ENCODE measurements at regions not wholly inside any gene's neighbourhood (a gene's known extent, or its start where the extent isn't known, plus 50 kb on each side); places are given as distances from the start of the nearest gene placed in this dataset.

DNA sequence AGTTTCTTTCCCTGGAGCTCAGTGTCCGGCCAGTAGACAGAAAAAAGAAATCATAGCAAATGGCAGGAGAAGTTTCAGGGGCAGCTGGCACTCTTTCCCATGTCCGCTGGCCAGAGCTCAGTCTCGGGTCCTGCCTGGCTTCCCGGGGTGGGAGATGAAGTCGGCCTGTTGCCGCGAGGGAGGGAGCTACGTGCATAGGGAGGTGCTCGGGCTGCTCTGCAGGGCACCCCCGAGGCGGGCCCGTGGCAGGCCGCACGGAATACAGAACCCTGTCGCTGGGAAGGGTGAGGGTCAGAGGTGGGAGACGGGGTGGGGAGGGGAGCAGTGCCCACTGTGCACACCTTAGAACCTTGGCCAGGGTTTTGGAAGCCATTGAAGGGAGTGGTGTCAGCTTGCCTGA is 78.3 kb upstream of the FOXF1 start:
- Histone ChIP-seq H3K4me1 (ENCODE audit: insufficient read depth, low read length) (no peaks in the 10 kb centered on the region), H3K36me3 (ENCODE audit: insufficient read depth, low read length) (no peaks in the 10 kb centered on the region), H3K9me3 (ENCODE audit: control insufficient read depth, insufficient read depth, low read length) (no peaks in the 10 kb centered on the region), H3K9ac (ENCODE audit: low read depth, low read length) (no peak overlapping the region)

DNA sequence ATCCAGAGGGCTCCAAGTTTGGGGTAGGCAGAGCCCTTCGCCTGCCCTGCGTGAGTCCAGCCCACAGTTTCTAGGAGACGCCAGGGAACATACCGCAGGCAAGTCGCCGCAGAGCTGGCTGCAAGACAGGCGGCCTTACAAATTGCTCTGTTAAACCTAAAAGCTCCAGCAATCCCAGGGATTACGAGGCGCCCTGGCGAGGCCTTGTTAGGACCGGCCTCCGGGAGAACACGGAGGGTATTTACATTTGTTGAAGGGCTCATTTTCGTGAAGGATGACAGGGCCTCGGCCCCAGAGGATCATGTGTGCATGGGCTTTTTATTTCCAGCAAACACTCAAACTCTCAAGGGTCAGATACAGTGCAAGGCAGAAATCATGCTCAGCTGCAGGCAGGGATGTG is 77.6 kb upstream of the FOXF1 start:
- H3K36me3 ChIP-seq (ENCODE audit: insufficient read depth, low read length), result no peaks in the 10 kb centered on the region
- no peaks in the 10 kb centered on the region for H3K9me3 ChIP-seq (ENCODE audit: control insufficient read depth, insufficient read depth, low read length)
- no peaks in the 10 kb centered on the region for H3K4me1 ChIP-seq (ENCODE audit: insufficient read depth, low read length)
- no peak overlapping the region for H3K9ac ChIP-seq (ENCODE audit: low read depth, low read length)

DNA sequence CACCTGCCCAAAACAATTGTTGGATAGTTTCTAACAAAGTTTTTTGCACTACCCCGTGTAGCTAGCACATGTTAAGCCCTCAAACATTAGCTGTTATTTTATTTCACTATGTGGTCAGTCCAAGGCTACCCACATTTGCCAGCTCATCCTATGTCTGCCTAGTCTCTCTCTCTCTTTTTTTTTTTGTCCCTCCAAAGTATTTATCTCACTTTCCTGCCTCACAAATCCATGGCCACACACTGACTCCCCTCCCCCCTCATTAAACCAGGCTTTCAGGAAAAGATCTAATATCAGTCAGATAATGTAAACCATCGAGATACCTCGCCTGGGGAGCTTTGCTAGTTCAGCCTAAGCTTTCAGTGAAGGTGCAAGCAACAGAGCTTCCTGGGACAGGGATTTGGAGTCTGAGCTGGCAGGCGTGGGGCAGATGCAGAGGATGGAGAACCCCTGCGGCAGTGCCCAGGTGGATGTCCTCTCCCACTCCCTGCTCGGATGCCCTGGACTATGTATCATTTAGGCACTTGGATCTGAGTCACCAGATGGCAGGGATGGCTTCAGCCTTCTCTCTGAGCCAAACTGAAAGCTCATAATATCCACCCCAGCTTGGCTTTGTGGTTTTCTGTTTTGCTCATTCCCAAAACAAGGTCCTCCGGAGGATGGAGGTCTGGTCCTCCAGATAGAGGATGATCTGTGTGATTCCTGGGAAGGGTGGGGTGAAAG is 73.7 kb upstream of the FOXF1 start:
- H3K9me3 ChIP-seq (ENCODE audit: control insufficient read depth, insufficient read depth, low read length), result no peaks in the 10 kb centered on the region

DNA sequence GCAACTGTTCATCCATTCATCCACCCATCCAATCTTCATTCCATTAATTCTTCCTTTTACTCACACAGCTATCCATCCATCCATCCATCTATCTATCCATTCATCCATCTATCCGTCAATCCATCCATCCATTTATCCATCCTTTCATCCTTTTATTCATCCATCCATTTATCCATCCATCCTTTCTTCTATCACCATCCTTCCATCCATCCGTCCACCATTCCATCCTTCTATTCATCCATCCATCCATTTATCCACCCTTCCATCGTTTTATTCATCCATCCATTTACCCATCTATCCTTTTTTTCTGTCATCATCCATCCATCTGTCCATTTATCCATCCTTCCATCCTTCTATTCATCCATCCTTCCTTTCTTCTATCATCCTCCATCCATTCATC is 73.0 kb upstream of the FOXF1 start:
- Histone ChIP-seq H3K9ac (ENCODE audit: low read depth, low read length) (no peak overlapping the region), H3K9me3 (ENCODE audit: control insufficient read depth, insufficient read depth, low read length) (no peaks in the 10 kb centered on the region), H3K4me1 (ENCODE audit: insufficient read depth, low read length) (no peaks in the 10 kb centered on the region), H3K36me3 (ENCODE audit: insufficient read depth, low read length) (no peaks in the 10 kb centered on the region)

More for the DNA sequence above, 73.7 kb upstream of the FOXF1 start:
- no peak overlapping the region for H3K9ac ChIP-seq (ENCODE audit: low read depth, low read length)
- no peaks in the 10 kb centered on the region for H3K4me1 ChIP-seq (ENCODE audit: insufficient read depth, low read length)
- no peaks in the 10 kb centered on the region for H3K36me3 ChIP-seq (ENCODE audit: insufficient read depth, low read length)

DNA sequence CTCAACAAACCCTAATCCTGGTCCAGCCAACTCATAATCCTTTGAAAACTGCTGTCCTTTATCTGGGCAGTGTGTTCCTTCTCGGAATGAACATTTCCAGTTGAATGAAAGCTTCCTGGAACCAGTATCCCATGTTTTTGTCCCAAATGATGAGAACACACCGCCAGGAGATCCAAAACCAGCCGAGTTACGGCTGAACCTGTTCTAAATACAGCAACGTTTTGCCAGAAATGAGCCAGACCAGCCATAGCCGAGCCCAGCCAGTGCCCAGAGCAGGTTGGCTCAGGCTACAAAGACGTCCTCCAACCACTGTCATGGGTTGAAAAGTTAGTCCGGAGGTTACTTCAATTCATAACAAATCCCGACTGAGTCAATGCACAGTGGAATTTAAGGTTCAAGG is 67.6 kb upstream of the FOXF1 start:
- H3K4me1 ChIP-seq (ENCODE audit: insufficient read depth, low read length), result no peaks in the 10 kb centered on the region
- H3K9me3 ChIP-seq (ENCODE audit: control insufficient read depth, insufficient read depth, low read length), result no peaks in the 10 kb centered on the region
- H3K36me3 ChIP-seq (ENCODE audit: insufficient read depth, low read length), result no peaks in the 10 kb centered on the region
- no peak overlapping the region for H3K9ac ChIP-seq (ENCODE audit: low read depth, low read length)

DNA sequence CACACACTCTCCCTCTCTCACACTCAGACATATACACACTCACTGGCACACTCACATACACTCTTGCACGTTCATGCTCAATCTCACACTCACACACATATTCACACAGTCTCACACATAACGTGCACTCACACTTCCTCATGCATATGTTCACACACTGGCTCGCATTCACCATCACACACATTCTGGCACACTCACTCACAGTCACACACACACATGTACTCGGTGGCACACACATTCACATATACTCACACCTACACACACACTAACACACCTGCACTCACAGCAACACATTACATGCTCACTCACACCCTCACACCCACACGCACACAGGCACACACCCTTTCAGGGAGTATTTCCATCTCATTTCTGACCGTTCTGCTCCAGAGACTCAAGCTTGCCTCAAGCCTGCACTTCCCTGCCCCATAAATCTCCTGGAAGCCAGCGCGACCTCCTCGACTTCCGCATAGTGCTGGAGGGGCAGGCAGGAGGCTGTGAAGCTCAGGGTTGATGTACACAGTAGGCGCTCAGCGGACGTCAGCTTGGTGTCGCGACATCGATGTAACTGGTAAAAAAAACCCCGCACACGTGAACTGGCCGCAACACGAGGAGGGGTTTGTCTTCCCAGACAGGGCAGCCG is 66.7 kb upstream of the FOXF1 start:
- Histone ChIP-seq H3K36me3 (ENCODE audit: insufficient read depth, low read length) (no peaks in the 10 kb centered on the region), H3K9ac (ENCODE audit: low read depth, low read length) (no peak overlapping the region), H3K4me1 (ENCODE audit: insufficient read depth, low read length) (no peaks in the 10 kb centered on the region), H3K9me3 (ENCODE audit: control insufficient read depth, insufficient read depth, low read length) (no peaks in the 10 kb centered on the region)

DNA sequence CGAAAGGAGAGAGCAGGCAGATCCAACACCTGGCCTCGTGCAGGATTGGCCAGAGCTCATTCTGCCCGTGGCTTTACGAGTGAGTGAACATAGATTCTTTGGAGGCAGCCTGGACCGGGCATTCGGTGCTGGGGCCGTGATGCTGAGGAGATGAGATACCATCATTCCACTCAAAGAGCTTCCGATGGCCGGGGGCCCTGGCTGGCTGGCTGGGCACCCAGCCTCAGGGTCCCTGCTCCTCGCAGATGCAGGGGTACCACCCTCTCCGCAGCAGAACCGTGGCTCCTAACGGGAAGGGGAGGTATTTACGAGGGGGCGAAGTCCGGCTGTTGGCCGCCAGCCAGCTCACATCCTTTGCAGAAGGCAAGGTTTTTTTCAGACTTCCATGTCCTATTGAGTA is 66.1 kb upstream of the FOXF1 start:
- no peak overlapping the region for H3K9ac ChIP-seq (ENCODE audit: low read depth, low read length)
- H3K36me3 ChIP-seq (ENCODE audit: insufficient read depth, low read length), result no peaks in the 10 kb centered on the region
- no peaks in the 10 kb centered on the region for H3K9me3 ChIP-seq (ENCODE audit: control insufficient read depth, insufficient read depth, low read length)
- no peaks in the 10 kb centered on the region for H3K4me1 ChIP-seq (ENCODE audit: insufficient read depth, low read length)

DNA sequence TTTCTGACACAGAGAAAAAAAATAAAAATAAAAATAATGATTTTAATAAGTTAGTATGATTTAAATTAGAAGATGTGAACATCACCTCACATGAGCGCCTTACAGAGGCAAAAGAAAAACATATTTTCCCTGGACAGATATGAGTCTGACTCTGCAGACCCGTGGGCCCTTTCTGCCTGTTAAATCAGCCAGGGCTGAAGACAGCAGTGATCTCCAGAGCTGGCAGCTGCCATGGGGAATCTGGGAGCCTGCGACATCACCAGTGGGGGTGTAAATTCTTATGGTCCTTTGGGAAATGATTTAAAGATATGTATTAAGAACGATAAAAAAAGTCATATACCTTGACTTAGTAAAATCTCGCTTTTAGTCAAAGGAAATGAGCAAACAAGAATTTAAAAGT is 65.7 kb upstream of the FOXF1 start:
- Histone ChIP-seq H3K9me3 (ENCODE audit: control insufficient read depth, insufficient read depth, low read length) (no peaks in the 10 kb centered on the region), H3K4me1 (ENCODE audit: insufficient read depth, low read length) (no peaks in the 10 kb centered on the region), H3K36me3 (ENCODE audit: insufficient read depth, low read length) (no peaks in the 10 kb centered on the region), H3K9ac (ENCODE audit: low read depth, low read length) (no peak overlapping the region)

DNA sequence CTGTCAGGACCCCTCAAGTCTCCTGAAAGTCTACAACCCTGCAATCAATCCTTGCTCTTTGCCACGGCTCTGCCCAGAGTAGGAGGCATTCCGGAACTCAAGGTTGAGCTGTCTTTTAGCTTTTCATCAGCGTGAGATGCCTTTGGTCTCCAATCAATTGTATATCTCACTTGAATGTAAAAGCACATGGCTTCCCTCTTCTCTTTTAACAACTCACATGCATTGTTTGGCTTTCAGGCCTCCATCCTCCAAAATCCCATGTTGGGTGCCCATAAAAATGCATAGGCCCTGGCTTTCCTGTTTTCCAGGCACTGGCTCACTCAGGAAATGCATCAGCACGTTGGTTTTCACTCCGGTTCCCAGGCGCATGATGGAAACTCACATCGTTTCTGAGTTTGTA is 64.0 kb upstream of the FOXF1 start:
- Histone ChIP-seq H3K9me3 (ENCODE audit: control insufficient read depth, insufficient read depth, low read length) (no peaks in the 10 kb centered on the region; the same call in 1 of the 2 replicates), H3K36me3 (ENCODE audit: insufficient read depth, low read length) (no peaks in the 10 kb centered on the region), H3K4me1 (ENCODE audit: insufficient read depth, low read length) (no peaks in the 10 kb centered on the region), H3K9ac (ENCODE audit: low read depth, low read length) (no peak overlapping the region)

DNA sequence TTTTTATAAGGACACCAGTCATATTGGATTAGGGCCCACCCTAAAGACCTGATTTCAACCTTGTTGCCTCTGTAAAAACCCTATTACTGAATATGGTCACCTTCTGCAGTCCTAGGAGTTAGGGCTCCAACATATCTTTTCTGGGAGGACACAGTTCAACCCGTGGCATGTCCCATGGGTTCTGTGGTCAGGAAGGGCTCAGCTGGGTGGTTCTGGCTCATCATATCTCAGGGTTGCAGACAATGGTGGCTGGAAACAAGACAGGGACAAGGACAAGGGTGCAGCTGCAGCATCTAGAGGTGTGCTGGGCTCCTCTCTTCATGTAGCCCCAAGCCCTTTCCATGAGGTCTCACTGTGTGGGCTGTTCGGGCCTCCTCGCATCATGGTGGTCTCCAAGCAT is 63.1 kb upstream of the FOXF1 start:
- Histone ChIP-seq H3K9ac (ENCODE audit: low read depth, low read length) (no peak overlapping the region), H3K9me3 (ENCODE audit: control insufficient read depth, insufficient read depth, low read length) (no peaks in the 10 kb centered on the region; the same call in 1 of the 2 replicates), H3K4me1 (ENCODE audit: insufficient read depth, low read length) (no peaks in the 10 kb centered on the region), H3K36me3 (ENCODE audit: insufficient read depth, low read length) (no peaks in the 10 kb centered on the region)

DNA sequence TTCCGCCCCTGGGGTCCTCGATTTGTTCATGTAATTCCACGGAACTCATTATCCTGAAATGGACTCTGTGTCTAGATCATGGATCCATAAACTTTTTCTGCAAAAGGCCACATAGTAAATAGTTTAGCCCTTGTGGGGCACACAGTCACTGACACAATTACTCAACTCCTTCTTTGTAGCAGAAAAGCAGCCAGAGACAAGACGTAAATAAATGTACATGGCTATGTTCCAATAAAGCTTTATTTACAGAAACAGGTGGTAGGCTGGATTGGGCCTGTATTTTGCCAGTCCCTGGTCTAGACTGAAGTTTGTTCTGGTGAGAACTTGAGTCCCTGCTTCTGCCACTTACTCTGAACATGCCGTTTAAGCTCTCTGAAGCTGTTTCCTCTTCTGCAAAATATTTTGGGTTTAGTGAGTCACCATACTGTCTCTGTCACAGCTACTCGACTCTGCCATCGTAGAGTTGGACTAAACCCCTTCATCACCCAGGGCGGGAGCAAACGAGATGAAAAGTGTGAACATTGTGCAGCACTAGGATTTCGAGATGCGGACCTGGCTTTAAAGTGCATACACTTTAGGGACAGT is 61.9 kb upstream of the FOXF1 start:
- no peak overlapping the region for H3K9ac ChIP-seq (ENCODE audit: low read depth, low read length)
- no peaks in the 10 kb centered on the region for H3K36me3 ChIP-seq (ENCODE audit: insufficient read depth, low read length)
- no peaks in the 10 kb centered on the region; the same call in 1 of the 2 replicates for H3K9me3 ChIP-seq (ENCODE audit: control insufficient read depth, insufficient read depth, low read length)
- H3K4me1 ChIP-seq (ENCODE audit: insufficient read depth, low read length), result no peaks in the 10 kb centered on the region

DNA sequence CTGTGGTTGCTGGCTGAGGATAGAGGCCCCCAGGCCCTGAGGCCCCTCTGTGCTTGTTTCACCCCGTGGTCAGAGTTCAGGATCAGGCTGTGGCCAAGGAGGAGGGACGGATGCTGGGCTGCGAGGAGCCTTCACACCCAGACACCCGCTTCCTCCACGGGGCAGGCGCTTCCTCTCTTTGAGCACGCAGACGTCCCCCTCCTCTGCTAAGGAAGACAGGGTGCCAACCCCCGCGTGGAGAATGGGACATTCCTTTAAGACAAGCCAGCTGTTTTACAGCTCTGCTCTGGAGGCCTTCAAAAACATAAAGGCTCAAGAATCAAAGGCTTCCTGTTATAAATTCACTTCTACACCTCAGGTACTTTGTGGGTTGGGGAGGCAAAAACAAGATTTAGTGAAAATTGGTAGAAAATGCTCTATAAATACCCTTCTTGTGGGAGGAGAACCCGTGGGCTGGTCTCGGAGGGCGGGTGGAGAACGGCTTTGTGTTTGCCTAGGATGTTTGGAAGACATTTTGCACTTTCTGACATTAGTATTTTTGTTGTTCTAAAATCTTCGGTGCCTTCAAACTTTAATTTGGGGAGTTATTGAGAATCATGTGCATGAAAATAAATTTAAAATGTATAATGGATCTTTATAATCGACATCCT is 60.8 kb upstream of the FOXF1 start:
- H3K4me1 ChIP-seq (ENCODE audit: insufficient read depth, low read length), result no peaks in the 10 kb centered on the region
- H3K36me3 ChIP-seq (ENCODE audit: insufficient read depth, low read length), result no peaks in the 10 kb centered on the region
- no peaks in the 10 kb centered on the region; the same call in 1 of the 2 replicates for H3K9me3 ChIP-seq (ENCODE audit: control insufficient read depth, insufficient read depth, low read length)
- no peak overlapping the region for H3K9ac ChIP-seq (ENCODE audit: low read depth, low read length)

DNA sequence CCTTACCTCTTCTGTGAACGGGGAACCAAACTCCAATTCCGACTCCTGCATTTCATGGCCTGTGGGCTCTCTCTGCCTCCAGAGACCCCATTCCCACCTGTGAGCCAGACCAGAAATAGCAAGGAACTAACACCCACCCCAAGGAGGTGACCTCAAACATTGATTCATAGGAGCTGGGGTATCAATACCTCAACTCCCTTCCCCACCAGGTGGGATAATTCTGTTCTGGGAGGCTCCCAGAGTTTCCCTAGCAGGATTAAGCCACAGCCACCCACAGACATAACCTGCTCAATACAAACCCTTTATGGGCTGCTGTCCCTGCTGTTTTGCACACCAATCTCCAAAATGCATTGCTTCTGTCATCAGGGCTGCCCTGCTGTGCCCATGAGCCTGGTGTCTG is 59.6 kb upstream of the FOXF1 start:
- Histone ChIP-seq H3K9me3 (ENCODE audit: control insufficient read depth, insufficient read depth, low read length) (no peaks in the 10 kb centered on the region; the same call in 1 of the 2 replicates), H3K36me3 (ENCODE audit: insufficient read depth, low read length) (no peaks in the 10 kb centered on the region), H3K4me1 (ENCODE audit: insufficient read depth, low read length) (no peaks in the 10 kb centered on the region), H3K9ac (ENCODE audit: low read depth, low read length) (no peak overlapping the region)

DNA sequence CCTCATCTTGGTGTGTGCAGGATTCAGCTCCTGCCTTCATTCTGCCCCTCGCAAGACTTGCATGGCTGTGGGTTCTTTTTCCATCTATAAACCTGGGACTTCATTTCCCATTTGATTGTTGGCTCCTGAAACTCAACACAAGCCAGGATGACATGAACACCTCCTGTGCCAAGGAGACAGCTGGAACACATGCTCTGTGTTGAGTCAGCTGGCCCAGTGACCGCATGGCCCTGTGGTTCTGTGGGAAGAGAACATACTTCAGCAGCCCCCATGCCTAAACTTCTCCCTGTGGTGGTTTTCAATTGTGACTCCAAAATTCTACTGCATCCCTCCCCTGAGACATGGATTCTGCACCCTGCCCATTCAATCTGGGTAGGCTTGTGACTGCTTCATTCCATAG is 57.9 kb upstream of the FOXF1 start:
- Histone ChIP-seq H3K36me3 (ENCODE audit: insufficient read depth, low read length) (no peaks in the 10 kb centered on the region), H3K9me3 (ENCODE audit: control insufficient read depth, insufficient read depth, low read length) (no peaks in the 10 kb centered on the region; the same call in 1 of the 2 replicates), H3K4me1 (ENCODE audit: insufficient read depth, low read length) (no peaks in the 10 kb centered on the region)

DNA sequence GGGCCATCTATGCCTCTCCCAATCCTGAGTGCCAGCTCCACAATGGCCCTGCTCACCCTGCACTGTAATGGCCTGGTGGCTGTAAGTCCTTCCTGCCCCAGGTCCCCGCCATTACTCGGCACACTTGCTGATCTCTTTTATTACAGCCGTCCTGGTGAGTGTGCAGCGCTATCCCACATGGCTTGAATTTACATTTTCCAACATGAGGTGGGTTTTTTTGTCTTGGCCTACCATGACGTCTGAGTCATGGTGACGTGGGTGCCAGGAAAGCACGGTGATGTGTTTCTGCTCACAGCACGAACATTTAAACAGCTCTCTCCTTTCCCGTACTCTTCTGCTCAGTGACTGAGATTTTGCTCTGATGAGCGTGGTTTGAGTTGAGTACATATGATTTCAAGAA is 55.2 kb upstream of the FOXF1 start:
- no peaks in the 10 kb centered on the region for H3K36me3 ChIP-seq (ENCODE audit: insufficient read depth, low read length)
- H3K9me3 ChIP-seq (ENCODE audit: control insufficient read depth, insufficient read depth, low read length), result no peaks in the 10 kb centered on the region; the same call in 1 of the 2 replicates
- no peak overlapping the region for H3K9ac ChIP-seq (ENCODE audit: low read depth, low read length)
- no peaks in the 10 kb centered on the region for H3K4me1 ChIP-seq (ENCODE audit: insufficient read depth, low read length)

More for the DNA sequence above, 57.9 kb upstream of the FOXF1 start:
- no peak overlapping the region for H3K9ac ChIP-seq (ENCODE audit: low read depth, low read length)

Data from ES-I3 (cell line).